HUES6 (cell line): ENCODE measurements at regions not wholly inside any gene's neighbourhood (a gene's known extent, or its start where the extent isn't known, plus 50 kb on each side); places are given as distances from the start of the nearest gene placed in this dataset.

ENCODE experiments used
- H3K27ac ChIP-seq: 2 replicates; pipeline ENCODE4 v1.7.0; 2013; ENCODE audit warnings: low read depth, mild to moderate bottlenecking, low read length, inconsistent platforms
- H3K27me3 ChIP-seq: 2 replicates; pipeline ENCODE4 v1.6.1; 2013; ENCODE audit warnings: low read length; ENCODE audit not compliant: control insufficient read depth, insufficient read depth
- H3K36me3 ChIP-seq: 2 replicates; pipeline ENCODE4 v1.6.1; 2013; ENCODE audit warnings: low read length; ENCODE audit not compliant: control insufficient read depth, insufficient read depth
- H3K4me1 ChIP-seq: 2 replicates; pipeline ENCODE4 v1.6.1; 2013; ENCODE audit warnings: low read length; ENCODE audit not compliant: control insufficient read depth, insufficient read depth
- H3K4me3 ChIP-seq: 2 replicates; pipeline ENCODE4 v1.5.1; 2013; ENCODE audit warnings: low read depth, low read length
- H3K9ac ChIP-seq: one replicate; pipeline ENCODE4 v1.6.1; 2013; ENCODE audit warnings: mild to moderate bottlenecking, low read length
- H3K9me3 ChIP-seq: 2 replicates; pipeline ENCODE4 v1.6.1; 2013; ENCODE audit warnings: low read depth, low read length; ENCODE audit not compliant: control insufficient read depth, insufficient read depth

- H3K4me3 ChIP-seq, result no peak overlapping the region
- H3K4me1 ChIP-seq, result peaks cover 8% of the 10 kb centered on the region; the same call in 1 of the 2 replicates
- H3K27ac ChIP-seq, result no peak overlapping the region
- H3K9me3 ChIP-seq, result no peaks in the 10 kb centered on the region
- H3K36me3 ChIP-seq, result no peaks in the 10 kb centered on the region
- H3K9ac ChIP-seq, result no peak overlapping the region
- no peaks in the 10 kb centered on the region for H3K27me3 ChIP-seq
Measured at GRCh38 chr5:7321724-7322123, 74.2 kb upstream of the ADCY2 start.

- H3K36me3 ChIP-seq, result no peaks in the 10 kb centered on the region
- no peak overlapping the region for H3K27ac ChIP-seq
- no peak overlapping the region for H3K4me3 ChIP-seq
- H3K4me1 ChIP-seq, result peaks cover 15% of the 10 kb centered on the region
- H3K9me3 ChIP-seq, result no peaks in the 10 kb centered on the region
- no peaks in the 10 kb centered on the region for H3K27me3 ChIP-seq
- no peak overlapping the region for H3K9ac ChIP-seq
Measured at GRCh38 chr5:7324919-7325318, 71.0 kb upstream of the ADCY2 start.

GRCh38 chr5:7325975-7326913, 69.7 kb upstream of the ADCY2 start:
- Histone ChIP-seq H3K9me3 (no peaks in the 10 kb centered on the region), H3K4me1 (peaks cover 25% of the 10 kb centered on the region), H3K36me3 (no peaks in the 10 kb centered on the region), H3K9ac (no peak overlapping the region), H3K4me3 (no peak overlapping the region), H3K27ac (no peak overlapping the region), H3K27me3 (no peaks in the 10 kb centered on the region)

GRCh38 chr5:7329141-7329540, 66.8 kb upstream of the ADCY2 start:
- Histone ChIP-seq H3K4me3 (no peak overlapping the region), H3K9me3 (no peaks in the 10 kb centered on the region; the same call in 1 of the 2 replicates), H3K36me3 (no peaks in the 10 kb centered on the region), H3K9ac (no peak overlapping the region), H3K27ac (no peak overlapping the region), H3K27me3 (no peaks in the 10 kb centered on the region), H3K4me1 (peaks cover 22% of the 10 kb centered on the region)

- H3K9me3 ChIP-seq, result peaks cover 5% of the 10 kb centered on the region
- no peaks in the 10 kb centered on the region for H3K36me3 ChIP-seq
- H3K9ac ChIP-seq, result no peak overlapping the region
- no peak overlapping the region for H3K27ac ChIP-seq
- no peak overlapping the region for H3K4me3 ChIP-seq
- H3K27me3 ChIP-seq, result no peaks in the 10 kb centered on the region
- H3K4me1 ChIP-seq, result peaks cover 22% of the 10 kb centered on the region
Measured at GRCh38 chr5:7329712-7330111, 66.2 kb upstream of the ADCY2 start.

- peaks cover 22% of the 10 kb centered on the region for H3K4me1 ChIP-seq
- no peak overlapping the region for H3K9ac ChIP-seq
- no peaks in the 10 kb centered on the region for H3K36me3 ChIP-seq
- no peak overlapping the region for H3K27ac ChIP-seq
- peaks cover 10% of the 10 kb centered on the region for H3K9me3 ChIP-seq
- no peak overlapping the region for H3K4me3 ChIP-seq
- no peaks in the 10 kb centered on the region for H3K27me3 ChIP-seq
Measured at GRCh38 chr5:7330256-7330655, 65.7 kb upstream of the ADCY2 start.

GRCh38 chr5:7331131-7331530, 64.8 kb upstream of the ADCY2 start:
- peaks cover 19% of the 10 kb centered on the region for H3K9me3 ChIP-seq
- no peaks in the 10 kb centered on the region for H3K36me3 ChIP-seq
- no peaks in the 10 kb centered on the region for H3K27me3 ChIP-seq
- H3K4me1 ChIP-seq, result peaks cover 22% of the 10 kb centered on the region
- no peak overlapping the region for H3K4me3 ChIP-seq
- H3K9ac ChIP-seq, result no peak overlapping the region
- no peak overlapping the region for H3K27ac ChIP-seq
